HEK293 (cell line): ENCODE measurements at regions not wholly inside any gene's neighbourhood (a gene's known extent, or its start where the extent isn't known, plus 50 kb on each side); places are given as distances from the start of the nearest gene placed in this dataset.

ENCODE experiments used
- CTCF ChIA-PET: fragments of 350-600 bp; formaldehyde crosslinking; extraction: SDS; loops from one replicate; lab custom pipeline; 2021; ENCODE audit warnings: antibody characterized with exemption; lab: Yijun Ruan, JAX
- POLR2A ChIA-PET: fragments of 300-600 bp; formaldehyde crosslinking; extraction: SDS; loops from one replicate; lab custom pipeline; 2020; ENCODE audit warnings: antibody characterized with exemption, inconsistent platforms; lab: Yijun Ruan, JAX
- H3K27ac ChIP-seq: fragments of 200-500 bp; sonication (Bioruptor generic); 2 replicates; pipeline ENCODE4 v1.5.1; 2014; ENCODE audit warnings: low read depth, low read length, control low read depth, inconsistent platforms; ENCODE audit errors: extremely low read depth
- H3K36me3 ChIP-seq, 2 experiments: fragments of 200-500 bp in 1 of 2; sonication (Bioruptor generic) in 1 of 2; 1 replicate in 1 of 2; 2 replicates in 1 of 2; pipeline ENCODE4 v1.5.1; 2014 to 2017; ENCODE audit warnings: inconsistent platforms in 2 of 2, low read length in 2 of 2; ENCODE audit not compliant: control insufficient read depth in 2 of 2, insufficient read depth in 1 of 2
- H3K4me1 ChIP-seq: fragments of 200-500 bp; sonication (Bioruptor generic); 2 replicates; pipeline ENCODE4 v1.5.1; 2014; ENCODE audit warnings: mild to moderate bottlenecking, low read length, inconsistent platforms; ENCODE audit not compliant: control insufficient read depth, insufficient read depth
- H3K4me3 ChIP-seq: 2 replicates; pipeline ENCODE4 v1.5.1; 2011; ENCODE audit warnings: low read depth, mild to moderate bottlenecking, control low read depth, low read length, moderate library complexity
- H3K9me3 ChIP-seq: fragments of 200-500 bp; sonication (Bioruptor generic); 2 replicates; pipeline ENCODE4 v1.5.1; 2014; ENCODE audit warnings: low read depth, low read length, inconsistent platforms; ENCODE audit not compliant: control insufficient read depth, insufficient read depth
- KLF16 ChIP-seq: fragments of 450-650 bp; formaldehyde crosslinking; IDR thresholded peaks from 2 replicates; pipeline ENCODE4 v1.5.1; 2017; ENCODE audit warnings: missing biosample characterization, missing genetic modification characterization
- SP2 ChIP-seq: fragments of 450-650 bp; formaldehyde crosslinking; IDR thresholded peaks from 2 replicates; pipeline ENCODE4 v1.5.1; 2016; ENCODE audit warnings: missing biosample characterization, missing genetic modification characterization
- WT1 ChIP-seq: fragments of 450-650 bp; formaldehyde crosslinking; IDR thresholded peaks from 2 replicates; pipeline ENCODE4 v1.5.1; 2016; ENCODE audit warnings: missing biosample characterization, missing genetic modification characterization
- ZBTB48 ChIP-seq: fragments of 450-650 bp; formaldehyde crosslinking; IDR thresholded peaks from 2 replicates; pipeline ENCODE4 v1.5.1; 2016; ENCODE audit warnings: missing biosample characterization, missing genetic modification characterization
- ZNF707 ChIP-seq: fragments of 450-650 bp; formaldehyde crosslinking; IDR thresholded peaks from 2 replicates; pipeline ENCODE4 v1.5.1; 2016; ENCODE audit warnings: missing biosample characterization, missing genetic modification characterization
- ZSCAN30 ChIP-seq: fragments of 450-650 bp; IDR thresholded peaks from 2 replicates; pipeline ENCODE4 v1.5.1; 2018; ENCODE audit warnings: missing biosample characterization, mild to moderate bottlenecking, missing genetic modification characterization, moderate library complexity
- TF ChIP-seq, protein P1 (sequence below): fragments of 450-650 bp; IDR thresholded peaks from 2 replicates; pipeline ENCODE4 v1.5.1; 2018; ENCODE audit warnings: missing biosample characterization, mild to moderate bottlenecking, missing genetic modification characterization
- TF ChIP-seq, protein P2 (sequence below): fragments of 450-650 bp; formaldehyde crosslinking; IDR thresholded peaks from 2 replicates; pipeline ENCODE4 v1.5.0; 2017; ENCODE audit warnings: missing biosample characterization, missing genetic modification characterization, borderline replicate concordance
- TF ChIP-seq, protein P3 (sequence below): fragments of 450-650 bp; formaldehyde crosslinking; IDR thresholded peaks from 2 replicates; pipeline ENCODE4 v1.5.1; 2016; ENCODE audit warnings: missing biosample characterization, missing genetic modification characterization
- TF ChIP-seq, protein P4 (sequence below): fragments of 450-650 bp; formaldehyde crosslinking; conservative IDR thresholded peaks from 2 replicates; pipeline ENCODE4 v1.5.1; 2016; ENCODE audit warnings: low read depth, missing biosample characterization, missing genetic modification characterization
- TF ChIP-seq, protein P5 (sequence below): fragments of 450-650 bp; formaldehyde crosslinking; IDR thresholded peaks from 2 replicates; pipeline ENCODE4 v1.5.1; 2016; ENCODE audit warnings: missing biosample characterization, missing genetic modification characterization
- TF ChIP-seq, protein P6 (sequence below): fragments of 450-650 bp; formaldehyde crosslinking; IDR thresholded peaks from 2 replicates; pipeline ENCODE4 v1.5.1; 2016; ENCODE audit warnings: missing biosample characterization, missing genetic modification characterization

DNA sequence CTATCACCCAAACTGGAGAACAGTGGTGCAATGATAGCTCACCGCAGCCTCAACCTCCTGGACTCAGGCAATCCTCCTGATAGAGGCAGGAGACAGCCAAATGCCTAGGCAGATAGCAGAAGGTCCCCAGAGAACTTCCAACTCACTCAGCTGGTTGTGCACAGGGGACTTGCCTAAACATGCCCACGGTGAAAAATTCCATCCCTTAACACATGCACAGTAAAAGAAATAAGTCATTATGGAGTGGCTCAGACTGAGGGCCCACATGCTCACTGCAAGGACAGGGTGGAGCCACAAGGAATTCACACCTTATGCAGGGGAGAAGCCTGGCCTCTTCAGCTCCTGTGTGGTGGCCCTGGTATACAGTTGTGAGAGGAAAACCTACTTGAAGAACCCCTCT, 525.8 kb upstream of the ATP2B1 start:
- no peaks in the 10 kb centered on the region for H3K4me1 ChIP-seq
- TF ChIP-seq ZBTB48 (tag by site-specific recombination) (0 out of 2 replicates have a peak, but pooled peaks have one; percentile 29), SP2 (no peak)
- no peak overlapping the region for H3K27ac ChIP-seq
- ChIA-PET CTCF (no interaction called here), POLR2A (no interaction called here)
- H3K36me3 ChIP-seq: no peaks in the 10 kb centered on the region
- H3K4me3 ChIP-seq: no peak overlapping the region
- no peaks in the 10 kb centered on the region for H3K9me3 ChIP-seq

DNA sequence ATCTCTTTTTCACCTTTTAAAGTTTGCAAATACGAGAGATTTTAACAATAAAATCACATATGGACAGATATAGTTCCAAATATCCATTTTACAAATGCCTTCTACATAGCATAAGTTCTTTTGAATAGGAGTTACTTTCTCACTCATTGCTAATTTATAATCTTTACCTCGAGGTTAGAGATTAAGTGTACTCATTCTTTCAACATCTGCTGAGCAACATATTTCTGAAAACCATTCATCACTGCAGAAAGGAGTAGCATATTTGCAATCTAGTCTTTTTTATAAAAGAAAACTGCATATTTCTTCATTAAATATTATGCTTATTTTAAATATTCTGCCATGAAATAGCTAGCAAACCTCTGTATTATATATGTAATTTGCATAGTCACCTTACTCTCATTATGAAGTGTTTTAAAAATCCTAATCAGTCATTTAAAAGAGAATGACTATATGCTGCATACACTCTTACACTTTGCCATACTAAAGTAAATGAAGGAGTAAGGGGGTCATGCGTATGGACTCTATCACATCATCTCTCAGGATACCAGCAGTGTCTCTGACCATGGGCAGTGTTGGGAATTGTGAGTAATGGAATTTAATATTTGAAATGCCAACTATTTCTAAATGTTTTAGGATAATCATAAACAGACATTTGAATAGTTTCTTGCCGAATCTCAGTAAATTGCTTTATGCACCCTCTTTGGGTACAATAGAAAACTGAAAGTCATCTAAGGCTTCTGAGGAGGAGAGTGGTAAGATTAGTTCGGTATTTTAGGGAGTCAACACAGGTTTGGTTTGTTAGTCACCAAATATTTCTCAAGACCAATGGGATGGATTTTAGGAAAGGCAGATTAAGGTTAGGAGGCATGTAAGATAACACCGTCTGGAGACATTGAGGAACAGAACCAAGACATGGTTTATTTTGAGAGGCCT, 524.8 kb upstream of the ATP2B1 start:
- CTCF ChIA-PET: no interaction called here
- Histone ChIP-seq H3K9me3 (no peaks in the 10 kb centered on the region), H3K4me3 (no peak overlapping the region), H3K4me1 (no peaks in the 10 kb centered on the region), H3K27ac (no peak overlapping the region), H3K36me3 (no peaks in the 10 kb centered on the region)
- POLR2A ChIA-PET: no interaction called here
- TF ChIP-seq WT1 (tag by site-specific recombination): no peak
- TF ChIP-seq, all 188 proteins: peak for 0

DNA sequence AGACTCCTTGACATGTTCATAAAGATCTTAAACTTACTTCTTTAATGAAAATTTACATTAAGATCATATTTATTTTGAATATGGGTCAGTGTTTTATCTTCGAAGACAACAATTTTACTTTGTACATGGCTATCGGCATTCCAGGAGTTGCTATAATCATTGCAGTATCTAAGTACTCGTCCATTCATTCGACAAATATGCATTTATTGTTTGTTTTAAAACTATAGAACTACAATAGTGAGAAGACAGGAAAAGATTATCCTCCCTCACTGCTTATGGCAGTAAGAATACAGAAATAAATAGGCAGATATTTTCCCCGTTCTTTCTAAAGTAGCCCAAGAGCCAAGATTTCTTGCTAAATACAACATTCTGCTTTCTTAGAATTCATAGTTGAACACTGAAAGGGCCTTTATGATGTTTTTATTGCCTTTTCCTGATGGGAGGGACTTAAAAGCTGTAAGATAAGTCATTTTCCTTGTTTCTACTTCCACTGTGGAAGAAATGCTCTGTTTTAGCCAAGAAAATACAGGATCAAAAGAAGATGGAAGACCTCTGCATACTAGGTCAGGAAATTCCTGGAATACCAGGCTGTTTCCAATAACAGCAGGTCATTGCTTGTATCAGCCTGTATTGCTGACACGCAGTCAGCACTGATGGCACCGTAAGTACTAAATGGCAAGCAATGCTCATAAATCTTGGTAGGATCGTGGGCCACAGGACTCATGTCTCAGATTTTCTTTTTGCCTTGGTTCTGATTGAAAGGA, 521.0 kb upstream of the ATP2B1 start:
- Histone ChIP-seq H3K4me1 (no peaks in the 10 kb centered on the region), H3K9me3 (no peaks in the 10 kb centered on the region), H3K4me3 (no peak overlapping the region), H3K27ac (no peak overlapping the region), H3K36me3 (no peaks in the 10 kb centered on the region)
- POLR2A ChIA-PET: no interaction called here
- CTCF ChIA-PET: interaction anchor here (1.0 kb wide), 1 partner anchor 14 kb away, joined by 3 read pairs; no protein-coding TSS in a partner anchor
- TF ChIP-seq, protein P1, sequence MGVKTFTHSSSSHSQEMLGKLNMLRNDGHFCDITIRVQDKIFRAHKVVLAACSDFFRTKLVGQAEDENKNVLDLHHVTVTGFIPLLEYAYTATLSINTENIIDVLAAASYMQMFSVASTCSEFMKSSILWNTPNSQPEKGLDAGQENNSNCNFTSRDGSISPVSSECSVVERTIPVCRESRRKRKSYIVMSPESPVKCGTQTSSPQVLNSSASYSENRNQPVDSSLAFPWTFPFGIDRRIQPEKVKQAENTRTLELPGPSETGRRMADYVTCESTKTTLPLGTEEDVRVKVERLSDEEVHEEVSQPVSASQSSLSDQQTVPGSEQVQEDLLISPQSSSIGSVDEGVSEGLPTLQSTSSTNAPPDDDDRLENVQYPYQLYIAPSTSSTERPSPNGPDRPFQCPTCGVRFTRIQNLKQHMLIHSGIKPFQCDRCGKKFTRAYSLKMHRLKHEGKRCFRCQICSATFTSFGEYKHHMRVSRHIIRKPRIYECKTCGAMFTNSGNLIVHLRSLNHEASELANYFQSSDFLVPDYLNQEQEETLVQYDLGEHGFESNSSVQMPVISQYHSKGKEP (tag by site-specific recombination): no peak
- TF ChIP-seq ZSCAN30: no peak
- TF ChIP-seq, protein P2, sequence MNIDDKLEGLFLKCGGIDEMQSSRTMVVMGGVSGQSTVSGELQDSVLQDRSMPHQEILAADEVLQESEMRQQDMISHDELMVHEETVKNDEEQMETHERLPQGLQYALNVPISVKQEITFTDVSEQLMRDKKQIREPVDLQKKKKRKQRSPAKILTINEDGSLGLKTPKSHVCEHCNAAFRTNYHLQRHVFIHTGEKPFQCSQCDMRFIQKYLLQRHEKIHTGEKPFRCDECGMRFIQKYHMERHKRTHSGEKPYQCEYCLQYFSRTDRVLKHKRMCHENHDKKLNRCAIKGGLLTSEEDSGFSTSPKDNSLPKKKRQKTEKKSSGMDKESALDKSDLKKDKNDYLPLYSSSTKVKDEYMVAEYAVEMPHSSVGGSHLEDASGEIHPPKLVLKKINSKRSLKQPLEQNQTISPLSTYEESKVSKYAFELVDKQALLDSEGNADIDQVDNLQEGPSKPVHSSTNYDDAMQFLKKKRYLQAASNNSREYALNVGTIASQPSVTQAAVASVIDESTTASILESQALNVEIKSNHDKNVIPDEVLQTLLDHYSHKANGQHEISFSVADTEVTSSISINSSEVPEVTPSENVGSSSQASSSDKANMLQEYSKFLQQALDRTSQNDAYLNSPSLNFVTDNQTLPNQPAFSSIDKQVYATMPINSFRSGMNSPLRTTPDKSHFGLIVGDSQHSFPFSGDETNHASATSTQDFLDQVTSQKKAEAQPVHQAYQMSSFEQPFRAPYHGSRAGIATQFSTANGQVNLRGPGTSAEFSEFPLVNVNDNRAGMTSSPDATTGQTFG (tag by site-specific recombination): no peak
- TF ChIP-seq ZNF707: no peak
- TF ChIP-seq, protein P3, sequence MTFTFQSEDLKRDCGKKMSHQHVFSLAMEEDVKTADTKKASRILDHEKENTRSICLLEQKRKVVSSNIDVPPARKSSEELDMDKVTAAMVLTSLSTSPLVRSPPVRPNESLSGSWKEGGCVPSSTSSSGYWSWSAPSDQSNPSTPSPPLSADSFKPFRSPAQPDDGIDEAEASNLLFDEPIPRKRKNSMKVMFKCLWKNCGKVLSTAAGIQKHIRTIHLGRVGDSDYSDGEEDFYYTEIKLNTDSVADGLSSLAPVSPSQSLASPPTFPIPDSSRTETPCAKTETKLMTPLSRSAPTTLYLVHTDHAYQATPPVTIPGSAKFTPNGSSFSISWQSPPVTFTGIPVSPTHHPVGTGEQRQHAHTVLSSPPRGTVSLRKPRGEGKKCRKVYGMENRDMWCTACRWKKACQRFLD: no peak
- TF ChIP-seq, protein P4, sequence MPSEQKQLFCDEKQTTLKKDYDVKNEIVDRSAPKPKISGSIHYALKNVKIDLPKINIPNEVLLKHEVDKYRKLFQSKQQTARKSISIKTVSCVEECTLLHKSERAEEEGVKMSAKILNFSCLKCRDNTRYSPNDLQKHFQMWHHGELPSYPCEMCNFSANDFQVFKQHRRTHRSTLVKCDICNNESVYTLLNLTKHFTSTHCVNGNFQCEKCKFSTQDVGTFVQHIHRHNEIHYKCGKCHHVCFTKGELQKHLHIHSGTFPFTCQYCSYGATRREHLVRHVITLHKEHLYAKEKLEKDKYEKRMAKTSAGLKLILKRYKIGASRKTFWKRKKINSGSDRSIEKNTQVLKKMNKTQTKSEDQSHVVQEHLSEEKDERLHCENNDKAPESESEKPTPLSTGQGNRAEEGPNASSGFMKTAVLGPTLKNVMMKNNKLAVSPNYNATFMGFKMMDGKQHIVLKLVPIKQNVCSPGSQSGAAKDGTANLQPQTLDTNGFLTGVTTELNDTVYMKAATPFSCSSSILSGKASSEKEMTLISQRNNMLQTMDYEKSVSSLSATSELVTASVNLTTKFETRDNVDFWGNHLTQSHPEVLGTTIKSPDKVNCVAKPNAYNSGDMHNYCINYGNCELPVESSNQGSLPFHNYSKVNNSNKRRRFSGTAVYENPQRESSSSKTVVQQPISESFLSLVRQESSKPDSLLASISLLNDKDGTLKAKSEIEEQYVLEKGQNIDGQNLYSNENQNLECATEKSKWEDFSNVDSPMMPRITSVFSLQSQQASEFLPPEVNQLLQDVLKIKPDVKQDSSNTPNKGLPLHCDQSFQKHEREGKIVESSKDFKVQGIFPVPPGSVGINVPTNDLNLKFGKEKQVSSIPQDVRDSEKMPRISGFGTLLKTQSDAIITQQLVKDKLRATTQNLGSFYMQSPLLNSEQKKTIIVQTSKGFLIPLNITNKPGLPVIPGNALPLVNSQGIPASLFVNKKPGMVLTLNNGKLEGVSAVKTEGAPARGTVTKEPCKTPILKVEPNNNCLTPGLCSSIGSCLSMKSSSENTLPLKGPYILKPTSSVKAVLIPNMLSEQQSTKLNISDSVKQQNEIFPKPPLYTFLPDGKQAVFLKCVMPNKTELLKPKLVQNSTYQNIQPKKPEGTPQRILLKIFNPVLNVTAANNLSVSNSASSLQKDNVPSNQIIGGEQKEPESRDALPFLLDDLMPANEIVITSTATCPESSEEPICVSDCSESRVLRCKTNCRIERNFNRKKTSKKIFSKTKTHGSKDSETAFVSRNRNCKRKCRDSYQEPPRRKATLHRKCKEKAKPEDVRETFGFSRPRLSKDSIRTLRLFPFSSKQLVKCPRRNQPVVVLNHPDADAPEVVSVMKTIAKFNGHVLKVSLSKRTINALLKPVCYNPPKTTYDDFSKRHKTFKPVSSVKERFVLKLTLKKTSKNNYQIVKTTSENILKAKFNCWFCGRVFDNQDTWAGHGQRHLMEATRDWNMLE (tag by site-specific recombination): no peak
- TF ChIP-seq, protein P5, sequence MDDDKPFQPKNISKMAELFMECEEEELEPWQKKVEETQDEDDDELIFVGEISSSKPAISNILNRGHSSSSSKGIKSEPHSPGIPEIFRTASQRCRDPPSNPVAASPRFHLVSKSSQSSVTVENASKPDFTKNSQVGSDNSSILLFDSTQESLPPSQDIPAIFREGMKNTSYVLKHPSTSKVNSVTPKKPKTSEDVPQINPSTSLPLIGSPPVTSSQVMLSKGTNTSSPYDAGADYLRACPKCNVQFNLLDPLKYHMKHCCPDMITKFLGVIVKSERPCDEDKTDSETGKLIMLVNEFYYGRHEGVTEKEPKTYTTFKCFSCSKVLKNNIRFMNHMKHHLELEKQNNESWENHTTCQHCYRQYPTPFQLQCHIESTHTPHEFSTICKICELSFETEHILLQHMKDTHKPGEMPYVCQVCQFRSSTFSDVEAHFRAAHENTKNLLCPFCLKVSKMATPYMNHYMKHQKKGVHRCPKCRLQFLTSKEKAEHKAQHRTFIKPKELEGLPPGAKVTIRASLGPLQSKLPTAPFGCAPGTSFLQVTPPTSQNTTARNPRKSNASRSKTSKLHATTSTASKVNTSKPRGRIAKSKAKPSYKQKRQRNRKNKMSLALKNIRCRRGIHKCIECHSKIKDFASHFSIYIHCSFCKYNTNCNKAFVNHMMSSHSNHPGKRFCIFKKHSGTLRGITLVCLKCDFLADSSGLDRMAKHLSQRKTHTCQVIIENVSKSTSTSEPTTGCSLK (tag by site-specific recombination): no peak
- TF ChIP-seq KLF16 (tag by site-specific recombination): no peak
- TF ChIP-seq, protein P6, sequence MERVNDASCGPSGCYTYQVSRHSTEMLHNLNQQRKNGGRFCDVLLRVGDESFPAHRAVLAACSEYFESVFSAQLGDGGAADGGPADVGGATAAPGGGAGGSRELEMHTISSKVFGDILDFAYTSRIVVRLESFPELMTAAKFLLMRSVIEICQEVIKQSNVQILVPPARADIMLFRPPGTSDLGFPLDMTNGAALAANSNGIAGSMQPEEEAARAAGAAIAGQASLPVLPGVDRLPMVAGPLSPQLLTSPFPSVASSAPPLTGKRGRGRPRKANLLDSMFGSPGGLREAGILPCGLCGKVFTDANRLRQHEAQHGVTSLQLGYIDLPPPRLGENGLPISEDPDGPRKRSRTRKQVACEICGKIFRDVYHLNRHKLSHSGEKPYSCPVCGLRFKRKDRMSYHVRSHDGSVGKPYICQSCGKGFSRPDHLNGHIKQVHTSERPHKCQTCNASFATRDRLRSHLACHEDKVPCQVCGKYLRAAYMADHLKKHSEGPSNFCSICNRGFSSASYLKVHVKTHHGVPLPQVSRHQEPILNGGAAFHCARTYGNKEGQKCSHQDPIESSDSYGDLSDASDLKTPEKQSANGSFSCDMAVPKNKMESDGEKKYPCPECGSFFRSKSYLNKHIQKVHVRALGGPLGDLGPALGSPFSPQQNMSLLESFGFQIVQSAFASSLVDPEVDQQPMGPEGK: no peak
